Limb (tissue), 2 donors: ENCODE measurements at regions not wholly inside any gene's neighbourhood (a gene's known extent, or its start where the extent isn't known, plus 50 kb on each side); places are given as distances from the start of the nearest gene placed in this dataset.

ENCODE experiments used
- DNase-seq, 2 donors: peaks; one replicate each; pipeline ENCODE4 v3.0.0-alpha.2; 2016; ENCODE audit errors: extremely low spot score in 2 of 2

- no peak for DNase-seq
Observed at GRCh38 chr1:218865591-218865990, 308.1 kb upstream of the LYPLAL1 start.

- no peak for DNase-seq
Observed at GRCh38 chr1:218866507-218866906, 307.2 kb upstream of the LYPLAL1 start.

- DNase-seq = no peak
Observed at GRCh38 chr1:218867066-218867465, 306.6 kb upstream of the LYPLAL1 start.

- no peak for DNase-seq
Observed at GRCh38 chr1:218867941-218868626, 305.6 kb upstream of the LYPLAL1 start.

DNA sequence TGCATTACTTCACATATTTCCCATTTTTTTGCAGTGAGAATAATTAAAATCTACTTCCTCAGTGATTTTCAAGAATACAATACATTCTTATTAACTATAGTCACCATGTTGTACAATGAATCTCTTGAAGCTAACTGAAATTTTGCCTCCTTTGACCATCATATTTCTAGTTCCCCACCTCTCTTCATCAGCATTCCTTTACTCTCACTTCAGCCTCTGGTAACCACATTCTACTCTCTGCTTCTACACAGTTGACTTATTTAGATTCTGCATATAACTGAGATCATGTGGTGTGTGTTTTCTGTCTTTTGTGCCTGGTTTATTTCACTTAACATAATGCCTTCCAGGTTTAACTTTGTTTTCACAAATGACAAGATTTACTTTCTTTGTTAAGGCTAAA lies 304.4 kb upstream of the LYPLAL1 start:
- no peak for DNase-seq

DNA sequence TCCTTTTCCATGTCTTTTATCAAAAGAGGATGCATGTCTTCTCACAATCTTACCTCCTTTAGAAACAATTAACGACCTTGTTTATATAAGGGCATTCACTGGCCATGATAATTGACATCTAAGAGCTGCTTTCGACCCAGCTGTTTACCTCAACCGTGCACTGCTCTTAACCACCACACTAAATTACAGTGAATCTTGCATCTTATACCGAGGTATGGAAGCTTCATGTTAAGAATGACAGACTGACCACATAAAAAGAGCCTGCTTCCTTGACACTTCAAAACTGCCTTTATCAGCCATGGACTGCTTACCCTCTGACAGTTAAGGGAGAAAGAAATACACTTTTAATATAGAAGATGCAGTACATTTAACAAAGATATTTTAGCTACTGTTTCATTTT lies 301.7 kb upstream of the LYPLAL1 start:
- DNase-seq = no peak

GRCh38 chr1:218872928-218873327 lies 300.8 kb upstream of the LYPLAL1 start:
- no peak for DNase-seq

DNA sequence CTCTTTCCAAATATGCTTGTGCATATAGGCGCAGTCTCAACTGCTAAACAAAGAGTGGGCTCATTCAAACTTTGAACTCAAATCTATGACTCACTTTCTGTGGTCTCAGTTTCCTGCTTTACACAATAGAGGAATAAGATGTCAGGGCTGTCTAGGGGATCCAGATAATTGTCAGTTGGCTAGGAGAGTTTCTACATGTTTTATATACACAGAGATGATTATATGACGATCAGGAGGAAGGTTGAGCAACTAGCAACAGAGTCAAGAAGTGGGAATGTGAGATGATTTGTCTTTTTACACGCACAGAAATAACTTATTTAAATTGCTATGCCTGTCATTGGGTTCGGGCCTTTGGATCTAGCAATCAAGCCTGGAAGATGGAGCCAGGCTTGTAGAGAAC lies 299.4 kb upstream of the LYPLAL1 start:
- DNase-seq = no peak

DNA sequence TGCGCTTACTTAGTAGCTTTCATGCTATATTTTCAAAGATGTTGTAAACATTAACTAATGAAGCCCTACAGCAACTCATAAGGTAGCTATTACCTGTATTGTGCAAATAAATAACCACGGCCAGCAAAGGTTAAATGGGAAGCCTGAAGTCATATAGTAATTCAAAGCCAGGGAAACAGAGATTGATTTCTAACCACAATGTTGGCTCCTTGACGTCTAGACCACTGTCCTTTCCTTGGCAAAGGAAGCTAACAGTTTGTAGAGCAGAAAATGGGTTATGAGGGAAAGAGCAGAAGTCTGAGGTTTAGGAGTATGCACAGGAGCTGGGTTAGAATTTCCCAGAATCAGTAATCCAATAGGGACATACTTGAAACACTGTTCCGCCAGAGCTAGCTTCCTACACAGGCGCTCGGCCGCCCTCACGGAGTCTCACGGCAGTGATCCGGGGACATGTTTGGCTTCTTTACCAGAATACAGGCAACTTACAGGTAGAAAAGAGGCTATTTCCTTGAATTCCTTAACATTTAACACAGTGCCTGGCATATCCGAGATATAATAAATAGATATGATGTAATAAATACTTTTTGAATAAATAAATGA lies 298.8 kb upstream of the LYPLAL1 start:
- DNase-seq = no peak

DNA sequence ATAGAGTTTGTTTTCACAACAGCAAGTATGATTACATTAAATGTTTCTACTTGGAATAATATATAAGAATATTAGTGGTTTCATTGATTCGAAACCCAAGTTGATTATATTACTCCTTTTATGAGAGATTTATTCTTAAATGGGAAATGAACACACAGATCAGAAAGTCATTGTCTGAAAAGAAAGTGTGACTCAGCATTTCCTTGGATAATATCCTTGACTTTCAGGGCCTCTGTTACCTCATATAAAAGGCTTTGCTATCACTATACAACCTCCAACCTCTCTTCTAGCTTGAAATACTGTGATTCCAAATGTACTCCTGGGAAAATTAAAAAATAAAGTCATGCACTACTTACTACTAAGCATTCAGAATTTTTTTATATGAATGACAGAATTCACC lies 295.3 kb upstream of the LYPLAL1 start:
- DNase-seq = no peak

DNA sequence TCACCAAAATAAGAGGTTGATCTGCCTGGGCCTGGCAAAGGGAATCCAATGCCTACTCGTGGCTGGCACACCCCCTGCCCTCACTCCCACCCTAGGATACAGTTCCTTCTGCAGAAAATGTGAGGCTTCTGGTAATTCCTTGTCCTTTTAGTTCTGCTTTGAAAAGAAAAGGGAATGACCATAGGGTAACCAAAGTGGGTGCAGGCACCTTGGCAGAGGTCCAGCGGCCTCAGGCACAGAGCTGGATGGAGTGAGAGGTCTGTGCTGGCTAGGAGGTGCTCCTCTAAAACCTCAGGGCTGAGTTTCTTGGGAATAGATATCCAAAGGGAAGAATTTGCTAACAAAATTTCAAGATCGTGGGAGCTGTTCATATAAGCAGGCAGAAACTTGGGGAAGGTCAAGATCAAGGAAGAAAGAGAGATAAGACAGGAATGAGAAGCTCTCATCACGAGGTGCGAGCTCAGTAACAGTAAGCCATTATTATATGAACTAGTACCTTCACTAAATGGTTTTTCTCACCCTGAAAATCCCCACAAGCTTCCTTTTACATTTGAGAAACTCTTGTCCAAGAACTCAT lies 293.1 kb upstream of the LYPLAL1 start:
- no peak for DNase-seq

DNA sequence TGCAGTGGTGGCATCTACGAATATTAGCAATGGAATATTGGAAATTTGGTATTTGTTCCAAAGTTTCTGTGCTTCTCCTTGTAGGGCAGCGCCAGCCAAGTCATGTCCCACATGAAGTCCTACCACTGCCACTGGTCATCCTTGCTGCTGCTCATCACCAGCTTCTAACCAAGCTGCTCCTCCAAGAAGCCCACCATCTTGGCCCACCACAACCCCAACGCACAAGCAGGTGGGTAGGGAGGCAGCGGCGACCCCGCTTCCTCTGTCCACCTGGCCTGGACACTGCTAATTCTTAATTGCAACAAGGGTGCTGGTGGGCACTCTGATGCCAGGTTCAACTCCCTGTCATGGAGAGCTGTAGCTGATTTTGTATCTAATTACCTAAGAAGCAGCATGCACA lies 291.2 kb upstream of the LYPLAL1 start:
- no peak for DNase-seq

GRCh38 chr1:218886101-218886871 lies 287.4 kb upstream of the LYPLAL1 start:
- DNase-seq = peak; percentile 64 to 86

GRCh38 chr1:218887141-218887925 lies 286.3 kb upstream of the LYPLAL1 start:
- no peak for DNase-seq

- no peak for DNase-seq
Observed at GRCh38 chr1:218890451-218890850, 283.2 kb upstream of the LYPLAL1 start.

DNA sequence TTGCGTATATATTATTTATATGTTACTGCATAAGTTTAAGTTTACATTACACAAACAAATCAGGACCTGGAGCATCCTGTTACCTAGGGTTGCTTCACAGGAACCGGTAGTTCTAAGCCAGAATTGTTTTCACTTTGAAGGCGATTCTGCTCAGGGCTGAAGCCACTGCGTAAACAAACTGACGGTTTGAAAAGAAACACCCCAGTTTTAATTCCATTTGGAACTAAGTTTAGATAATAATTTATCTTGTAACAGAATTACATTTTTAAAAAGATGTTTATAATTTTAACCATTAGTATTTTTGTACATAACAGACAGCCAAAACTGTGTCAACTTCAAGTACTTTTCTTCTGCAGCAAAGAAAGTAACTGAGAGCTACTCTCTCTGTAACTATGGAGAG lies 282.1 kb upstream of the LYPLAL1 start:
- DNase-seq = no peak

- no peak for DNase-seq
Observed at GRCh38 chr1:218895064-218895587, 278.6 kb upstream of the LYPLAL1 start.

- DNase-seq = no peak
Observed at GRCh38 chr1:218896202-218896601, 277.5 kb upstream of the LYPLAL1 start.

DNA sequence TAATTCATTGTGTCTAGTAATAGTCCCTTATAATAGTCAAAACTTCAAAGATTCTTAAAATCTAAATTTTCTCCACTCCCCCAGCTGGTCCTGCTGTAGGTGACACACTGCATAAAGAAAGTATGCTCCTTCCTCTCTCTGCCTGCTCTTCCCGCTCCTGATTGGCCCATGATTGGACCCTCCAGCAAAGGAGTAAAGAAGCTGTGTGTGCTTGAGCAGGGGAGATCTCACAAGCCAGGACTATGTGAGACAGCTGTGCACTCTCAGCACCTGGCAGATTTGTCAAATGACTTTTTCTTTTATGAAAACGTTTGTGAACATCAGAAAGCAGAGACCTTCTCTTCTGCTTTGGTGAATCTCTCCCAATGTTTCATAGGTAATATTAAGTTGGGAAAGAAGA lies 274.8 kb upstream of the LYPLAL1 start:
- no peak for DNase-seq

DNA sequence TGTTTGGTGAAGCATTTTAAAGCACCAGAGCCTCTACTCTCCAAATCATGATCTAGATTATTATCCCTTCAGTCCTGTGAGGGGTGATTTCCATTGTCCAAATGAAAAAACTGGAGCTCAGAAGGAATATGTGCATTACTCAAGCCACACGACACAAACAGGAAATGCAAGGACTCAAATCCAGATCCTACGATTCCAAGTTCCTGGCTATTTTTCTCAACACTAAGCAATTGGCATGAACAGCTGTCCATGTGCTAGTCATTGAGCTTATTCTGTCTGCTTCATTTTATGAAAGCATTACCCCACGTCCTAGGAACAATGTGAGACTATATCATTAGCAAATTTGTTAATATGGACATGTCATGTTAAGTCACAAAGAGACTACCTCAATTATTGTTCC lies 273.1 kb upstream of the LYPLAL1 start:
- DNase-seq = no peak

GRCh38 chr1:218904416-218904815 lies 269.3 kb upstream of the LYPLAL1 start:
- DNase-seq = no peak
